Neural cell (in vitro differentiated cells): ENCODE measurements at regions not wholly inside any gene's neighbourhood (a gene's known extent, or its start where the extent isn't known, plus 50 kb on each side); places are given as distances from the start of the nearest gene placed in this dataset.

Experiments
- H2AFZ ChIP-seq: fragments of 200-600, 300-800 bp; sonication (generic), shearing (Covaris generic); 2 replicates; pipeline ENCODE4 v1.6.0; 2014; ENCODE audit warnings: low read depth, mild to moderate bottlenecking, antibody characterized with exemption, low read length, moderate library complexity
- H3F3A ChIP-seq: fragments of 200-600 bp; shearing (Covaris generic); 2 replicates; pipeline ENCODE4 v1.6.1; 2016; ENCODE audit warnings: mild to moderate bottlenecking, moderate library complexity, mixed read lengths, antibody characterized with exemption, low read length; ENCODE audit not compliant: insufficient read depth, poor library complexity, severe bottlenecking
- H3K27ac ChIP-seq: fragments of 200-600, 300-800 bp; sonication (generic), shearing (Covaris generic); 2 replicates; pipeline ENCODE4 v1.5.1; 2014; ENCODE audit warnings: mild to moderate bottlenecking, low read length, moderate library complexity
- H3K27me3 ChIP-seq: fragments of 300-800, 200-600 bp; sonication (generic), shearing (Covaris generic); 2 replicates; pipeline ENCODE4 v1.6.0; 2014; ENCODE audit warnings: mild to moderate bottlenecking, low read depth, low read length, moderate library complexity; ENCODE audit not compliant: insufficient read depth
- H3K36me3 ChIP-seq: fragments of 300-800, 200-600 bp; sonication (generic), shearing (Covaris generic); 2 replicates; pipeline ENCODE4 v1.5.1; 2014; ENCODE audit warnings: mild to moderate bottlenecking, antibody characterized with exemption, low read length, moderate library complexity; ENCODE audit not compliant: insufficient read depth
- H3K4me2 ChIP-seq: fragments of 300-800, 200-600 bp; sonication (generic), shearing (Covaris generic); 2 replicates; pipeline ENCODE4 v1.6.0; 2014; ENCODE audit warnings: mild to moderate bottlenecking, low read length
- H3K4me3 ChIP-seq: fragments of 300-800, 200-600 bp; sonication (generic), shearing (Covaris generic); 2 replicates; pipeline ENCODE4 v1.5.1; 2014; ENCODE audit warnings: mild to moderate bottlenecking, low read length, moderate library complexity
- H3K79me2 ChIP-seq: fragments of 200-600 bp; shearing (Covaris generic); replicated peaks from 2 replicates; pipeline ENCODE4 v1.6.0; 2014; ENCODE audit warnings: mild to moderate bottlenecking, low read length, moderate library complexity; ENCODE audit not compliant: insufficient read depth
- H3K9ac ChIP-seq: fragments of 300-800, 200-600 bp; sonication (generic), shearing (Covaris generic); 2 replicates; pipeline ENCODE4 v1.6.1; 2016; ENCODE audit warnings: mild to moderate bottlenecking, low read length, mixed read lengths
- H3K9me2 ChIP-seq: fragments of 200-600 bp; shearing (Covaris generic); 2 replicates; pipeline ENCODE4 v1.6.1; 2016; ENCODE audit warnings: mild to moderate bottlenecking, low read length, mixed read lengths; ENCODE audit not compliant: insufficient read depth
- H3K9me3 ChIP-seq: fragments of 200-600, 300-800 bp; sonication (generic), shearing (Covaris generic); 2 replicates; pipeline ENCODE4 v1.6.1; 2016; ENCODE audit warnings: mild to moderate bottlenecking, mixed run types, low read length, moderate library complexity, mixed read lengths
- H4K20me1 ChIP-seq: fragments of 200-600 bp; shearing (Covaris generic); 2 replicates; pipeline ENCODE4 v1.6.1; 2016; ENCODE audit warnings: mild to moderate bottlenecking, mixed run types; ENCODE audit not compliant: insufficient read depth
- CTCF ChIP-seq: fragments of 450-650 bp; IDR thresholded peaks from 2 replicates; pipeline ENCODE4 v1.5.1; 2014; ENCODE audit warnings: antibody characterized with exemption, mild to moderate bottlenecking, moderate library complexity; ENCODE audit not compliant: poor library complexity, severe bottlenecking
- EP300 ChIP-seq: fragments of 450-650 bp; conservative IDR thresholded peaks from 2 replicates; pipeline ENCODE4 v1.6.1; 2014; ENCODE audit warnings: antibody characterized with exemption, mild to moderate bottlenecking, moderate library complexity; ENCODE audit not compliant: poor library complexity, severe bottlenecking
- EZH2 ChIP-seq: fragments of 200-600, 300-800 bp; shearing (Covaris generic), sonication (generic); IDR thresholded peaks from 2 replicates; pipeline ENCODE4 v1.6.1; 2014; ENCODE audit warnings: antibody characterized with exemption, low read length, borderline replicate concordance, mild to moderate bottlenecking; ENCODE audit not compliant: insufficient read depth, poor library complexity, severe bottlenecking
- MXI1 ChIP-seq: fragments of 450-650 bp; conservative IDR thresholded peaks from 2 replicates; pipeline ENCODE4 v1.6.1; 2014; ENCODE audit warnings: antibody characterized with exemption, mild to moderate bottlenecking; ENCODE audit not compliant: poor library complexity, severe bottlenecking
- POLR2AphosphoS5 ChIP-seq: IDR thresholded peaks from 2 replicates; pipeline ENCODE4 v1.6.1; 2012
- RAD21 ChIP-seq: fragments of 450-650 bp; conservative IDR thresholded peaks from 2 replicates; pipeline ENCODE4 v1.6.1; 2014; ENCODE audit warnings: antibody characterized with exemption, mild to moderate bottlenecking, moderate library complexity
- SMC3 ChIP-seq: fragments of 450-650 bp; conservative IDR thresholded peaks from 2 replicates; pipeline ENCODE4 v1.6.1; 2014; ENCODE audit warnings: antibody characterized with exemption, mild to moderate bottlenecking, moderate library complexity; ENCODE audit not compliant: poor library complexity
- TAF1 ChIP-seq: IDR thresholded peaks from 2 replicates; pipeline ENCODE4 v1.6.1; 2012; ENCODE audit warnings: low read depth
- TF ChIP-seq, protein P1 (sequence below): IDR thresholded peaks from 2 replicates; pipeline ENCODE4 v1.6.1; 2012; ENCODE audit warnings: borderline replicate concordance

GRCh38 chr4:127309369-127310102 is 323.2 kb upstream of the INTU start:
- no peaks in the 10 kb centered on the region for H3K27me3 ChIP-seq
- H2AFZ ChIP-seq = no peak overlapping the region
- no peak overlapping the region for H3K4me3 ChIP-seq
- H3K9ac ChIP-seq = no peak overlapping the region
- H3K9me2 ChIP-seq = no peaks in the 10 kb centered on the region
- H3K79me2 ChIP-seq = no peaks in the 10 kb centered on the region
- no peaks in the 10 kb centered on the region for H4K20me1 ChIP-seq
- TF ChIP-seq EP300 (no peak), CTCF (no peak), SMC3 (no peak), EZH2 (no peak), RAD21 (no peak), MXI1 (no peak), POLR2AphosphoS5 (no peak), TAF1 (no peak)
- TF ChIP-seq, protein P1, sequence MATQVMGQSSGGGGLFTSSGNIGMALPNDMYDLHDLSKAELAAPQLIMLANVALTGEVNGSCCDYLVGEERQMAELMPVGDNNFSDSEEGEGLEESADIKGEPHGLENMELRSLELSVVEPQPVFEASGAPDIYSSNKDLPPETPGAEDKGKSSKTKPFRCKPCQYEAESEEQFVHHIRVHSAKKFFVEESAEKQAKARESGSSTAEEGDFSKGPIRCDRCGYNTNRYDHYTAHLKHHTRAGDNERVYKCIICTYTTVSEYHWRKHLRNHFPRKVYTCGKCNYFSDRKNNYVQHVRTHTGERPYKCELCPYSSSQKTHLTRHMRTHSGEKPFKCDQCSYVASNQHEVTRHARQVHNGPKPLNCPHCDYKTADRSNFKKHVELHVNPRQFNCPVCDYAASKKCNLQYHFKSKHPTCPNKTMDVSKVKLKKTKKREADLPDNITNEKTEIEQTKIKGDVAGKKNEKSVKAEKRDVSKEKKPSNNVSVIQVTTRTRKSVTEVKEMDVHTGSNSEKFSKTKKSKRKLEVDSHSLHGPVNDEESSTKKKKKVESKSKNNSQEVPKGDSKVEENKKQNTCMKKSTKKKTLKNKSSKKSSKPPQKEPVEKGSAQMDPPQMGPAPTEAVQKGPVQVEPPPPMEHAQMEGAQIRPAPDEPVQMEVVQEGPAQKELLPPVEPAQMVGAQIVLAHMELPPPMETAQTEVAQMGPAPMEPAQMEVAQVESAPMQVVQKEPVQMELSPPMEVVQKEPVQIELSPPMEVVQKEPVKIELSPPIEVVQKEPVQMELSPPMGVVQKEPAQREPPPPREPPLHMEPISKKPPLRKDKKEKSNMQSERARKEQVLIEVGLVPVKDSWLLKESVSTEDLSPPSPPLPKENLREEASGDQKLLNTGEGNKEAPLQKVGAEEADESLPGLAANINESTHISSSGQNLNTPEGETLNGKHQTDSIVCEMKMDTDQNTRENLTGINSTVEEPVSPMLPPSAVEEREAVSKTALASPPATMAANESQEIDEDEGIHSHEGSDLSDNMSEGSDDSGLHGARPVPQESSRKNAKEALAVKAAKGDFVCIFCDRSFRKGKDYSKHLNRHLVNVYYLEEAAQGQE = no peak
- H3K36me3 ChIP-seq = no peaks in the 10 kb centered on the region
- H3K4me2 ChIP-seq = no peak overlapping the region
- peaks cover 4% of the 10 kb centered on the region for H3K9me3 ChIP-seq
- H3K27ac ChIP-seq = no peak overlapping the region
- no peaks in the 10 kb centered on the region for H3F3A ChIP-seq

DNA sequence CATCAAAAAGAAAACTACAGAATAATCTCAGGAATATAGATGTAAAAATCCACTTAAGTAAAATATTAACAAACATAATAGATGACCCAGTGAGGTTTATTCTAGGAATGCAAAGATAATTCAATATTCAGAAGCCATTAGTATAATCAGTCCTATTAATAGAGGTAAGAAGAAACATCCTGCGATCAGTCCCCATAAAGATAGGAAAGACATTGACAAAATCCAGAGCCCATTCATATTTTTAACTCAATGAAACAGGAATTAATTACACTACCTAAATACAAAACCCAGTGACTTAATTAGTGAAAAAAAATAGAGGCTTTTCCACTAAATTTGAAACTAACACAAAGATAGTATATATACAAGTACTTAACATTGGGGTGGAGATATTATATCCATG is 321.4 kb upstream of the INTU start:
- Histone ChIP-seq H4K20me1 (no peaks in the 10 kb centered on the region), H3K79me2 (no peaks in the 10 kb centered on the region)

More for the DNA sequence above, 321.4 kb upstream of the INTU start:
- no peak for TF ChIP-seq EP300
- TF ChIP-seq CTCF = no peak
- no peak for TF ChIP-seq POLR2AphosphoS5
- TF ChIP-seq, protein P1 = no peak
- no peak for TF ChIP-seq EZH2
- no peak for TF ChIP-seq MXI1
- TF ChIP-seq TAF1 = no peak
- no peak for TF ChIP-seq RAD21
- no peak for TF ChIP-seq SMC3
- Histone ChIP-seq H3K4me2 (no peak overlapping the region), H3K9me2 (no peaks in the 10 kb centered on the region), H3F3A (no peaks in the 10 kb centered on the region), H3K9me3 (peaks cover 5% of the 10 kb centered on the region), H3K27ac (no peak overlapping the region), H3K4me3 (no peak overlapping the region), H3K36me3 (no peaks in the 10 kb centered on the region), H3K9ac (no peak overlapping the region), H3K27me3 (no peaks in the 10 kb centered on the region), H2AFZ (no peak overlapping the region)
